Pancreas (tissue), 10 donors: ENCODE measurements at regions not wholly inside any gene's neighbourhood (a gene's known extent, or its start where the extent isn't known, plus 50 kb on each side); places are given as distances from the start of the nearest gene placed in this dataset.
"Not testable (repeated sequence)": the region's sequence is repeated elsewhere in the genome, so short reads cannot be mapped to it uniquely, and the experiment has no call there.

ENCODE experiments used
- ATAC-seq, 4 donors: fragments of 200-7000 bp; cut with Tn5 transposase; one replicate each; pipeline versions ENCODE4 v1.8.0 to v1.9.1; 2020; ENCODE audit warnings: mild to moderate bottlenecking in 4 of 4, moderate library complexity in 4 of 4
- DNase-seq, 6 donors: peaks; one replicate each; pipeline ENCODE4 v3.0.0-alpha.2; 2020
- FAIRE-seq: peaks from 2 replicates; lab custom pipeline; 2012; peaks lifted over from hg19 to GRCh38; lab: Jason Lieb, UNC
- H3K27ac ChIP-seq, 4 donors: fragments of 200-600 bp; sonication (generic); 1 replicate in 3 of 4; 2 replicates in 1 of 4; pipeline versions ENCODE4 v1.5.0 to v1.8.0; 2020
- H3K27me3 ChIP-seq, 4 donors: fragments of 200-600 bp; one replicate each; pipeline ENCODE4 v1.8.0; 2021
- H3K36me3 ChIP-seq, 3 donors: fragments of 200-600 bp; sonication (generic) in 1 of 3; one replicate each; pipeline versions ENCODE4 v1.5.0 to v1.8.0; 2020 to 2021
- H3K4me1 ChIP-seq, 3 donors: fragments of 200-600 bp; one replicate each; pipeline ENCODE4 v1.8.0; 2021
- H3K4me3 ChIP-seq, 4 donors: fragments of 200-600 bp; sonication (generic) in 2 of 4; one replicate each; pipeline versions ENCODE4 v1.5.0 to v1.8.0; 2020 to 2021
- H3K9me3 ChIP-seq, 4 donors: fragments of 200-600 bp; one replicate each; pipeline ENCODE4 v1.8.0; 2021
- CTCF ChIP-seq, 4 donors: fragments of 200-600 bp; sonication (generic) in 3 of 4; IDR thresholded peaks; one replicate each; pipeline versions ENCODE4 v1.5.0 to v1.8.0; 2021; ENCODE audit warnings: antibody characterized with exemption in 4 of 4
- WGBS, 2 donors: extraction: QIAGEN DNeasy Blood & Tissue Kit; methylation state at CpG; one replicate each; pipeline ENCODE4 v1.1.7; 2013; 5-methylcytosine and 5-hydroxymethylcytosine counted together
- intact Hi-C, 3 donors: fragments of 100-400 bp; cut with DNase I; formaldehyde crosslinking; loops; one replicate each; pipeline versions ENCODE4 v1.11.1 to v1.14.2; 2022
- donor health status: healthy with polysubstance abuse.
- donor health status: DM: no; HTN: no; CAD: no; lungs with moderate emphysema.
- donor health status: DM: no; HTN: no; CAD: no.
- donor health status: control.
- donor health status: control.
- donor health status: Bipolar disorder and iron deficiency.
- donor health status: DM: yes; HTN: yes; CAD: no.
- donor health status: DM: no; HTN: no; CAD: no.
- donor health status: DM: no; HTN: no; CAD: no.
- donor health status: DM: yes; HTN: yes; CAD: no.

- no peak for TF ChIP-seq CTCF (IDR thresholded peaks at IDR 0.05)
- ATAC-seq, result no peak
- H3K27me3 ChIP-seq, result no peaks in the 10 kb centered on the region
- WGBS, 2 donors, result 83 to 84% methylated on average over 20 of the region's 20 CpGs
- no peak overlapping the region for H3K27ac ChIP-seq
- DNase-seq, result no peak
- FAIRE-seq, result no peak
- H3K36me3 ChIP-seq, result no peaks in the 10 kb centered on the region
- intact Hi-C loops, result no loop called here
- no peaks in the 10 kb centered on the region for H3K9me3 ChIP-seq
- peaks cover 0 to 5% (median 0%) of the 10 kb centered on the region in 3 donors for H3K4me1 ChIP-seq
- H3K4me3 ChIP-seq, result no peak overlapping the region
These were observed 497.6 kb upstream of the PHF14 start for GRCh38 chr7:10475940-10476641.

- no peaks in the 10 kb centered on the region for H3K9me3 ChIP-seq
- 94 to 95% methylated on average over 15 of the region's 15 CpGs for WGBS, 2 donors
- H3K4me3 ChIP-seq, result no peak overlapping the region
- H3K36me3 ChIP-seq, result no peaks in the 10 kb centered on the region
- DNase-seq (peak in 1 of 6 donors; percentile 44), ATAC-seq (no peak), FAIRE-seq (no peak)
- TF ChIP-seq CTCF (IDR thresholded peaks at IDR 0.05), result no peak
- intact Hi-C loops, result no loop called here
- no peak overlapping the region for H3K27ac ChIP-seq
- H3K27me3 ChIP-seq, result no peaks in the 10 kb centered on the region
- H3K4me1 ChIP-seq, result peaks cover 0 to 5% (median 0%) of the 10 kb centered on the region in 3 donors
These were observed 497.0 kb upstream of the PHF14 start for GRCh38 chr7:10476642-10477041.

GRCh38 chr7:10483671-10484070 lies 490.0 kb upstream of the PHF14 start:
- no peaks in the 10 kb centered on the region for H3K4me1 ChIP-seq
- no peaks in the 10 kb centered on the region for H3K9me3 ChIP-seq
- intact Hi-C loops, result no loop called here
- DNase-seq, result no peak
- no peaks in the 10 kb centered on the region for H3K27me3 ChIP-seq
- WGBS, 2 donors, result 80 to 88% methylated on average over 5 of the region's 5 CpGs
- H3K4me3 ChIP-seq, result no peak overlapping the region
- no peak overlapping the region for H3K27ac ChIP-seq
- TF ChIP-seq CTCF (IDR thresholded peaks at IDR 0.05), result no peak
- no peaks in the 10 kb centered on the region for H3K36me3 ChIP-seq
- no peak for FAIRE-seq
- no peak for ATAC-seq

GRCh38 chr7:10484767-10485166 lies 488.9 kb upstream of the PHF14 start:
- intact Hi-C loops, result no loop called here
- Histone ChIP-seq H3K9me3 (no peaks in the 10 kb centered on the region), H3K4me3 (no peak overlapping the region), H3K27me3 (no peaks in the 10 kb centered on the region), H3K4me1 (no peaks in the 10 kb centered on the region), H3K36me3 (no peaks in the 10 kb centered on the region), H3K27ac (no peak overlapping the region)
- TF ChIP-seq CTCF (IDR thresholded peaks at IDR 0.05), result no peak
- ATAC-seq, result no peak
- no peak for FAIRE-seq
- no peak for DNase-seq

GRCh38 chr7:10501206-10501884 lies 472.3 kb upstream of the PHF14 start:
- H3K4me3 ChIP-seq, H3K27ac ChIP-seq, H3K4me1 ChIP-seq, ATAC-seq, intact Hi-C loops, FAIRE-seq, H3K36me3 ChIP-seq, H3K9me3 ChIP-seq, H3K27me3 ChIP-seq: not testable (repeated sequence)
- 75 to 79% methylated on average over 18 of the region's 18 CpGs for WGBS, 2 donors
- peak in 1 of 6 donors; percentile 25 for DNase-seq
